NCI-H1105 treated with DMSO at 0.1 percent for 48 hours (cell line): ENCODE measurements at regions not wholly inside any gene's neighbourhood (a gene's known extent, or its start where the extent isn't known, plus 50 kb on each side); places are given as distances from the start of the nearest gene placed in this dataset.
"Not testable (repeated sequence)": the region's sequence is repeated elsewhere in the genome, so short reads cannot be mapped to it uniquely, and the experiment has no call there.

ENCODE experiments used
- DNase-seq: peaks from one replicate; lab custom pipeline; 2025; lab: John Stamatoyannopoulos, UW

DNA sequence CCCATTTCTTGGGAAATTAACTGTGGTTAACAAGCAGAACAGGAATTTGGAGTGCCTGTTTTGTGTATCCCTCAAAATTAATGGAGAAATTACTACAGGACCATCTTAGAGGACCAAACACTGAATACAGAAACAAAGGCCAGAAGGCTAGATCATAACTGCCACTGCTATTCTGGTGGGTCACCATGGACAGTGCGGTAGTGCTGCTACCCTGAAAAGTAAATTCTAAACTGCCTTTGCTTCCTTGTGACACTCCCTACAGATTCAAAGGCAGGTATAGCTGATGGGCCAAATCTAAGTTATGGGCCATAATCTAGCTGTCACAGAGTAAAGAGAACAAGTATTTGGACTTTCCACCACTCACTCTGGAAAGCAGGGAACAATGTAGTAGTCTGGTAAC, 575.8 kb upstream of the ADGRB3 start:
- no peak for DNase-seq

DNA sequence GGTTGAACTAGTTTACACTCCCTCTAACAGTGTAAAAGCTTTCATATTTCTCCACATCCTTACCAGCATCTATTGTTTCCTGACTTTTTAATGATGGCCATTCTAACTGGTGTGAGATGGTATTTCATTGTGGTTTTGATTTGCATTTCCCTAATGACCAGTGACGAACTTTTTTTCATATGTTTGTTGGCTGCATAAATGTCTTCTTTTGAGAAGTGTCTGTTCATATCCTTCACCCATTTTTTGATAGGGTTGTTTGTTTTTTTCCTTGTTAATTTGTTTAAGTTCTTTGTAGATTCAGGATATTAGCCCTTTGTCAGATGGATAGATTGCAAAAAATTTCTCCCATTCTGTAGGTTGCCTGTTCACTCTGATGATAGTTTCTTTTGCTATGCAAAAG, 578.5 kb upstream of the ADGRB3 start:
- DNase-seq: not testable (repeated sequence)

DNA sequence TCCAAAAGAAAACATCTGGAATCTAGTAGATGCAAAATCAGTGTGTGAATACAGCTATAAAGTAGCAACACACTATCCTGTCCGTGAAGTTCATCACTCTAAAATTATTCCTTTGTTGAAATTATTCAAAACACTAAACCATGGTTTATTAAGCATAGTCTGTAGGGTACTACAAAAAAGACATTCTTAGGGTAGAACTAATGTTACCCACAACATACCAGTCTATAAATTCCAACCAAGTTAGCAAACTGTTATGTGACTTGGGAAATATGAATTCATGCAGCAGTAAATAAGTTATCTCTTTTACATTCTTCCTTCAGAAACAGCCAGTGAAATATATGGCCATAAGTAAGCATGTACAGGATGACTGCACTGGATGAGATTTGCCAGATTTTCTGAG, 580.3 kb upstream of the ADGRB3 start:
- no peak for DNase-seq

DNA sequence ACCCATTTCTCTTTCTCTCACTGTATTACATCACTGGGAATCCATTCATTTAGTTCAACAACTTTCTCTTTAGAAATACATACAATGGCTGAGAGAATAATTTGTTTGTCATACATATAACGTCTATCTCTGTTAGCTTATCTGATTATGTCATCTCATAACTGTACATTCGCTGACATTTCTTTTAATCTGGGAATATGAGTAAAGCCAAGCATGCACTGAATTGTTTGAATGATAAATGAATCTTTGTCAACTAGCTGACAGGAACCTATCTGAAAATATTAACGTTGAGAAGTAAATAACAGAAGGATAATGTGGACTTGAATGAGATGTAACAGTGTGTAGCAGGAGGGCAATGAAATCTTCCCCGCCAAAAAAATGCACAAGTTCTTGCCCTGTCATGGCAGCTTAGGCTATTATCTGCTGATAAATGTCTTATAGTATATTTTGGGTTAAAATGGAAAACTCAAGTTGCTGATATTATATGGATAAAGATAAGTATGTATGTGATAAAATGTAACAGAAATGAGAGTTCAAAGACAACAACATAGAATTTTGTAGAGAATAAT, 581.2 kb upstream of the ADGRB3 start:
- no peak for DNase-seq

DNA sequence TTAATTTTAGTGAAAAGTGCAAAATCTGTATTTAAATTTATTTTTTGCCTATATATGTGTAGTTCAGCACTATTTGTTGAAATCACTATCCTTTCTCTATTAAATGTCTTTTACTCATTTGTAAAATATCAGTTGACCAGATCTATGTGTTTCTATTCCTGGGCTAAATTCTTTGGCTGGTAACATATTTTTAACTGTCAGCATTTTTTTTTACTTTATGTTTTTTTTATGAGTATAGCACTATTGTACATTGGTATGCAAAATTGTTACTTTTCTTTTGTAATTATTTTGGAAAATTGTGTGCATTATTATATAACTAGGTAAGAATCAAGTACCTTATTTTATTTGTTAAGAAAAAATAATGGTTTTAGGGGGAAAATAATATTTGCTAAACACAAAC, 582.8 kb upstream of the ADGRB3 start:
- DNase-seq: no peak

DNA sequence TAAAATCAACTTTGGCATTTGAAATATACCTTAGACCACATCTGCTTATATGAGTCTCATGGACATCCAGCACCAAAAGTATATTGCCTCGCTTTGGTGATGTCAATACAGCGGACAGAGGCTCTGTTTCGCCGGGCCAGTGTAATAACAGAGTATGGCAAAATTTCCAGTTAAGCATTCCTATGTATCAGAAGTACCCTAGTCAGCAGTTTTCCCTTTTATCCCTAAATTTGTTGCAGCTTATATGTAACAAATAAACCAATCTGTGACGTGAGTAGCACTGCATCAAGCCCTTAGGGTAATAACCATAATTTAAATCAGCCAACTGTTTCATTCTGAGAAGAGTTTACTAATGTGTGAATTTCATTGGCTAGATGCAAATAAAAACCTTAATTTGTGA, 585.5 kb upstream of the ADGRB3 start:
- no peak for DNase-seq

DNA sequence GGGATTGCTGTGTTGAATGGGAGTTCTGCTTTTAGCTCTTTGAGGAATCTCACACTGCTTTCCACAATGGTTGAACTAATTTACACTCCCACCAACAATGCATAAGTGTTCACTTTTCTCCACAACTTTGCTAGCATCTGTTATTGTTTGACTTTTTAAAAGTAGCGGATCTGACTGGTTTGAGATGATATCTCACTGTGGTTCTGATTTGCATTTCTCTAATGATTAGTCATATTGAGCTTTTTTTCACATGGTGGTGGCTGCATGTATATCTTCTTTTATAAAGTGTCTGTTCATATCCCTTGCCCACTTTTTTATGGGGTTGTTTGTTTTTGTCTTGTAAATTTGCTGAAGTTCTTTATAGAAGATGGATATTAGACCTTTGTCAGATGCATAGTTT, 588.3 kb upstream of the ADGRB3 start:
- DNase-seq: no peak

DNA sequence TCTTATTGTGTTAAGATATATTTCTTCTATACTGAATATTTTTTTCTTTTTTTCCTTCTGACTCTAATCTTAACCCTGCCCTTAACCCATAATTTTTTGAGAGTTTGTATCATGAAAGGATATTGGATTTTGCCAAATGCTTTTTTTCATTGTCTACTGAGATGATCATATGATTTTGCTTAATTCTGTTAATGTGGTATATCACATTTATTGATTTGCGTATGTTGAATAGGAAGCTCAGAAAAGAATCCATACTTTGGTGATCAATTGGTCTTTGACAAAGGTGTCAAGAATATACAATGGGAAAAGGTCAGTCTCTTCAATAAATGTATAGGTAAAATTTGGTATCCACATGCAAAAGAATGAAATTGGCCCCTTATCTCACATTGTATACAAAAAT, 588.8 kb upstream of the ADGRB3 start:
- DNase-seq: no peak

DNA sequence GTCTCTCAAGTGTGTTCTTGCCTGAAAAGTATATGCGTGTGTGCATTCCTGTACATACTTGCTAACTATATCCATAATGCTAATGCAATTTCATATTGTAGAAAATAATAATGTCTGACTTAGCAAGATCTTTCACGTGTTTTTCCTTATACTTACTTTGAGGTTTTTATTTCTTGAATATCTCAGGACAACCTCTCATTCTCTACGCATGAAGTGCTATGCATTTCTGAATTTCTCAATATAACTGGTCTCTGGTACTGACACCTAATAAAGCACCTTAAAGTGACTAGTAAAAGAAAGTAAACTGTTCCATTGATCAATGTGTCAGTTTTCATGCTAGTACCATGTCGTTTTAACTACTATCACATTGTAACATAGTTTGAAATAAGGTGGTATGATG, 589.9 kb upstream of the ADGRB3 start:
- no peak for DNase-seq

DNA sequence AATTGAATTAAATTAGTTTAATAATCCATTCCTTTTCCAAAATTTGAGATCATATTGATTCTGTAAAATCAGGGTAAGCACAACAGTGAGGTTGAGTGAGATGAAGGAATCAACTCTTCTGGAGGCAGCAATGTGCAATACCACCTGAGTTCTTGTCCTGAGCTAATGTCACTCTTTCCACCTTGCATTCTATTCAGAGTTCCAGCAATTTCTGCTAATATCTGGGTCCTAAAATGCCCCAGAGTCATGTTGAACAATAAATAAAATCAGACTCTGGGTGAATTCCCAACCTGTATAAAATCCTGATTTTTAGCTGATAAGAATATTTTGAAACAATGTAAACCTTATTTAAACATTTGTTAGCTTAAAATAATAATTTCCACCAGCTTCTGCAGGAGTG, 590.8 kb upstream of the ADGRB3 start:
- no peak for DNase-seq

DNA sequence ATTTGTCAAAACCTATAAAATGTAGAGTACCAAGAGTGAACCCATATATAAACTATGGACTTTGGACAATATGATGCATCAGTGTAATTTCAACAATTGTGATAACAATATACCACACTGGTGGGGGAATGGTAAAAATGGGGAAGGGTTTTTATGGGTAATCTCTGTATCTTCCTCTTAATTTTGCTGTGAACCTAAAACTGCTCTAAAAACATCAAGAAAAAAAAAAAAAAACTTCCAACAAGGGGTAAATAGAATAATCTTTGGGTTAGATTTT, 592.0 kb upstream of the ADGRB3 start:
- no peak for DNase-seq

DNA sequence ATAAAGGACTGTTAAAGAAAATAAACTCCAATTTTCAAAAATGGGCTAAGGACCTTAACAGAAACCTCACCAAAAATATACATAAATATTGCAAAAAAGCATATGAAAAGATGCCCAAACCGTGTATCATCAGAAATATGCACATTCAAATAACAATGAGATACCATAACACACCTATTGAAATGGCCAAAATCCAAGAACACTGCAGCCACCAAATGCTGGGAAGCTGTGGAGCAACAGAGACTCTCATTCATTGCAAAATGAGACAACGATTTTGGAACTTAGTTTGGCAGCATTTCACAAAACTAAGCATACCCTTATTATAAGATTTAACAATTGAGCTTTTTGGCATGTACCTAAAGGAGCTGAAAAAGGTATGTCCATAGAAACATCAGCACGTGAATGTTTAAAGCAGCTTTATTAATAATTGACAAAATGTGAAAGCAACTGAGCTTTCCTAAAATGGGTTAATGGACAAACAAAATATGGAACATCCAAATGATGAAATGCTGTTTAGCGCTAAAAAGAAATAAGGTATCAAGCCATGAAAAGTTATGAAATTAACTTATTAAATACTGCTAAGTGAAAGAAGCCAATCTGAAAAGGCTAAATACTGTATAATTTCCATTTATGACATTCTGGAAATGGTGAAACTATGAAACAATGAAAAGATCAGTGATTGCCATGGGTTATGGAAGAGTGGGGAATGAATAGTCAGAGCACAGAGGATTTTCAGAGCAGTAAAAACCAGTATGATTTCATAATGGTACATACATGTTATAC, 592.6 kb upstream of the ADGRB3 start:
- DNase-seq: no peak

DNA sequence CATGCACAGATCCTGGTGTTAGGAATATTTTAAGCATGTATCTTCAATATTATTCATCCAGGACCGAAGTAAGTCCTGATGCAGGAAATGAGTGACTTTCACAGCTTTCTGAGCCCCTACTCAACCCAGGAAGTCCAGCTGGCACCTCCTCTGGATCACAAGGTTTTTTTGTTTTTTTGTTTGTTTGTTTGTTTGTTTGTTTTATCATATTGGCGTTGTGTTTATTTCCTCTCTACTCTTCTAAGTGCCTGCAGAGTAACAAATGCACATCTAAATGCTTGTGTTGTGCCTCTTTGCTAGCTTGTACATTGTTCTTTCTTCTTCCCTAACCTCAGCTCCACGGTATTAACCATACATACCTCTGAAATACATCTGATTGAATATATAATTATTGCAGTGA, 594.3 kb upstream of the ADGRB3 start:
- no peak for DNase-seq

DNA sequence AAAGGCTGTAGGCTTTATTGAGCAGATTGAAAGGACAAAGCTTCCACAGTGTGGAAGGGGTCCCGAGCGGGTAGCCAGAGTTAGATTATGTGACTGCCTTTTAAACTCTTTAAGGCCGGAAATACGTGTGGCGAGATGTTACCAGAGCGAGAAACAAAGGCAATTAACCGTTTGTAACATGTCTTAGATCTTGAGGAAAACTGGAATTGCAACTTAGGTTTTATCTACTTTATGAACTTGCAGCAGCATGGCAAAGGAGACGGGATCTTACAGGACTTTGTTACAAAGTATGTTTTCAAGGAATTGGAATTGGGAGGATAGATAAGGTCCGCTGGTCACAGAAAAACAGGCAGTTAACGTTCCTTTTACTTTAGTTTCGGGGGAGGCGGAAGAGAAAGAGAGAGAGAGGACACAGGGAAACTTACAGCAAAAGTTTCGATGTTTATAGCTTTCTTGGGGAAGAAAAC, 594.7 kb upstream of the ADGRB3 start:
- DNase-seq: no peak

DNA sequence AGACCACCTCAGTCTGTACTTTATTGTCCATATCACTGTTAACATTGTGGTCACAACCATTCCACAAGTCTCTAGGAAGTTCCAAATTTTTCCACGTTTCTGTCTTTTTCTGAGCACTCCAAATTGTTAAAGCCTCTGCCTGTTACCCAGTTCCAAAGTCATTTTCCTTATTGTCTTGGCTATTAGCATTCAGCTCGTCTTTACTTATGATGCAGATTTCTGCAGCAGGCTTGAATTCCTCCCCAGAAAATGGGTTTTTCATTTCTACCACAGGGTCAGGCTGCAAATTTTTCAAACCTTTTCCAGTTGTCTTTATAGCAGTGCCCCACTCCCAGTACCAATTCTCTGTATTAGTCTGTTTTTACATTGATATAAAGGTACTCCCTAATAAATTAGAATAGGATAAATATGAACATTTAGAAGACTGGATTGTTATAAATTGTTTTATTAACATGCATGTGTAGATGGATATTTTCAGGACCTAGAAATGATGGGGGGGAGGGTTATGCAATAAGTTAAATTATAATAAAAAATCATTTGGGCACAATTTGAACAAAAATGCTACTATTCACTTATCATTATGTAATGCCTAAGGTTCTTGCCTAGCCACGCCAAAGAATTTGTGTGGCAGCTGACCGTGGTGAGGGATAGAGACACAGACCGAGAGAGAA, 595.3 kb upstream of the ADGRB3 start:
- no peak for DNase-seq

DNA sequence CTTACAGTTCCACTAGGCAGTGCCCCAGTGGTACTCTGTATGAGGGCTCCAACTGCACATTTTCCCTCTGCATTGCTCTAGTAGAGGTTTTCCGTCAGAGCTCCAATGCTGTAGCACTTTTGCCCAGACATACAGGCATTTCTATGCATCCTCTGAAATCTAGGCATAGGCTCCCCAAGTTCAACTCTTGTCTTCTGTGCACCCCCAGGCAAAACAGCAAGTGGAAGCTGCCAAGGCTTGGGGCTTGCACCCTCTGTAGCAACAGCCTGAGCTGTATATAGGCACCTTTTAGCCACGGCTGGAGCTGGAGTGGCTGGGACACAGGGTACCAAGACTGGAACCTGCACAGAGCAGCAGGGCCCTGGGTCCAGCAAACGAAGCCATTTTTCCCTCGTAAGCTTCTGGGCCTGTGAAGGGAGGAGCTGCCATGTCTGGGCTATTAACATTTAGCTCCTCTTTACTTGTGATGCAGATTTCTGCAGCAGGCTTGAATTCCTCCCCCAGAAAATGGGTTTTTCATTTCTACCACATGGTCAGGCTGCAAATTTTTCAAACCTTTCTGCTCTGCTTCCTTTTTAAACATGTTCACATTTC, 596.2 kb upstream of the ADGRB3 start:
- DNase-seq: no peak

DNA sequence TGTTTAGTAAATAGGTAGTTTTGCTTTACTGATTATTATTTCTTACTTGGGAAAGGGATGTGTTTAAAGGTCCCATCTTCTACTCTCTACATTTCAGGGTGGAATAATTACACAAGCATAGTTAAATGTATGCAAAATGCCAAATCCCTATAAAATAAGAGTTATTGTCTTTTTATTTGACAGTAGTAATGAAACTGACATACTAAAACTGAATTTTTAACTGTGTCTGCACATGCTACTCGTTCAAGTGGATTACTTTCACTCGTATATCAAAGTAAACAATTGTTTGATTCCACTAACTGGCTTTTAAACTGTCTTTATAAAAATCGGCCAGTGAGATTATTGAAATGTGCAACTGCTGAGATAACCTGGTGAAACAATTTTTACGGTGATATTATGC, 602.9 kb upstream of the ADGRB3 start:
- DNase-seq: no peak

DNA sequence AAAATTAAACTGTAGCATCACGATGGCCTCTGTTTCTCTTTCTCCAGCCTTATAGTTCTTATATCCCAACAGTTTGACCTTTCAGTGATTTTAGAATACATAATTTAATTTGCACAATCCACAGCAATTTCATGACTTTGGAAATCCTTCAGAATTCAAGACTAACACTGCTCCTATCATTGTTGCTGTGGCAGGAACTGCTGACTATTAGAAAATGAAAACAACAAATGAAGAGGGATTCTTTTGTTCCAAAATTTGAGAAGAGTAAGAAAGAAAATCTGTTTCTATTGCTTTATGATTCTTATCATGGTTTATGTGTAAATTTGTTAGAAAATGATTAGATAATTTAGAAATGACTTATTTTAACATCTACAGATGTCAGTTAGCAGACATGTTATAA, 604.0 kb upstream of the ADGRB3 start:
- DNase-seq: no peak

DNA sequence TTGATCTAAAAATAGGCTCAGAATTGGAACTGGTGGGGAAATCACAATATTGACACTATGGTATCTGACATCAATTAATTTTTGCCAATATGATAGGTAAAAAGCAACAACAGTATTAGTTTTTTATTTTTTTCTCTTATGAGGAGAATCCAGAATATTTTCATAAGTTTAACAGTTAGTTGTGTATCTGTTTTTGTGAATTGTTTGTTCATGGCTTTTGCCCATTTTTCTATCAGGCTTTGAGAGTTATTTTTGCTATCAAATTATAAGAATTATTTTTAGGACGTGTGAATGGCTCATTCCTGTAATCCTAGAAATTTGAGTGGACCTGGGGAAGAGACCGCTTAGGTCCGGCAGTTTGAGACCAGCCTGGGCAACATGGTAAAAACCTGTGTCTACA, 608.6 kb upstream of the ADGRB3 start:
- no peak for DNase-seq

DNA sequence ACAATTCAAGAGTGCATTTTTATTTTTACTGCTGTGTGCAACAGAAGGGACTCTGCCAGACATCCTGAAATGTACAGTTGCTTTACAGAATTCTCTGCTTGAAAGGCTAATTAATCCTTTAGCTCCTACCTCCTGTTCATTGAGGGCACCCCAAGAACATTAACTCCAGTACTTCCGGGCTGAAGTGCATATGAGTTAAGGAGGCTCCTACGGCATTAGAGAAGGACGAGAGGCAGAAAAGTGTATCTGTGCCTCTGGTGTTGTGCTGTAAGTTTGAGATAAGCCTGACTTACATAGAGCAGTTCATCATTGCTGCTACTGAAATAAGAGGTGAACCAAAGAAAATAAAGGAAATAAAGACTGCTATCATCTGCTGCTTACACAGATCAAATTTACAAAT, 609.3 kb upstream of the ADGRB3 start:
- no peak for DNase-seq

DNA sequence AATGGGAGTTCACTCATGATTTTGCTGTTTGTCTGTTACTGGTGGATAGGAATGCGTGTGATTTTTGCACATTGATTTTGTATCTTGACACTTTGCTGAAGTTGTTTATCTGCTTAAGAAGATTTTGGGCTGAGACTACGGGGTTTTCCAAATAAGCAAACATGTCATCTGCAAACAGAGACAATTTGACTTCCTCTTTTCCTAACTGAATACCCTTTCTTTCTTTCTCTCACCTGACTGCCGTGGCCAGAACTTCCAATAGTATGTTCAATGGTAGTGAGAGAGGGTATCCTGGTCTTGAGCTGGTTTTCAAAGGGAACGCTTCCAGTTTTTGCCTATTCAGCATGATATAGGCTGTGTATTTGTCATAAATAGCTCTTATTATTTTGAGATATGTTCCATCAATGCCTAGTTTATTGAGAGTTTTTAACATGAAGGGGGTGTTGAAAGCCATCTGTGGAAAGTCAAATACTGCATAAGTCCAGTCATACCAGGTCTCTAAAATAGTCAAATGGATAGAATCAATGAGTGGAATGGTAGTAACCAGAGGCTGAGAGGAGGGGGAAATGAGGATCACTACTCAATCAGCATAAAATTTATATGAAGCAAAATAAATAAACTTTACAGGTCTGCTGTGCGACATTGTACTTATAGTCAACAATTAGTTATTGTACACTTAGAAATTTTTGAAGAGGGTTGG, 610.4 kb upstream of the ADGRB3 start:
- no peak for DNase-seq

DNA sequence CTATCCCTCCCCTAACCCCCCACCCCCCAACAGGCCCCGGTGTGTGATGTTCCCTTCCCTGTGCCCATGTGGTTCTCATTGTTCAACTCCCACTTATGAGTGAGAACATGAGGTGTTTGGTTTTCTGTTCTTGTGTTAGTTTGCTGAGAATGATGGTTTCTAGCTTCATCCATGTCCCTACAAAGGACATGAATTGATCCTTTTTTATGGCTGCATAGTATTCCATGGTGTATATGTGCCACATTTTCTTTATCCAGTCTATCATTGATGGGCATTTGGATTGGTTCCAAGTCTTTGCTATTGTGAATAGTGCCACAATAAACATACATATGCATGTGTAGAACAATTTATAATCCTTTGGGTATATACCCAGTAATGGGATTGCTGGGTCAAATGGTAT, 612.1 kb upstream of the ADGRB3 start:
- not testable (repeated sequence) for DNase-seq
